ENCODE measurements at regions not wholly inside any gene's neighbourhood (a gene's known extent, or its start where the extent isn't known, plus 50 kb on each side); places are given as distances from the start of the nearest gene placed in this dataset.
"Not testable (repeated sequence)": the region's sequence is repeated elsewhere in the genome, so short reads cannot be mapped to it uniquely, and the experiment has no call there.

DNA sequence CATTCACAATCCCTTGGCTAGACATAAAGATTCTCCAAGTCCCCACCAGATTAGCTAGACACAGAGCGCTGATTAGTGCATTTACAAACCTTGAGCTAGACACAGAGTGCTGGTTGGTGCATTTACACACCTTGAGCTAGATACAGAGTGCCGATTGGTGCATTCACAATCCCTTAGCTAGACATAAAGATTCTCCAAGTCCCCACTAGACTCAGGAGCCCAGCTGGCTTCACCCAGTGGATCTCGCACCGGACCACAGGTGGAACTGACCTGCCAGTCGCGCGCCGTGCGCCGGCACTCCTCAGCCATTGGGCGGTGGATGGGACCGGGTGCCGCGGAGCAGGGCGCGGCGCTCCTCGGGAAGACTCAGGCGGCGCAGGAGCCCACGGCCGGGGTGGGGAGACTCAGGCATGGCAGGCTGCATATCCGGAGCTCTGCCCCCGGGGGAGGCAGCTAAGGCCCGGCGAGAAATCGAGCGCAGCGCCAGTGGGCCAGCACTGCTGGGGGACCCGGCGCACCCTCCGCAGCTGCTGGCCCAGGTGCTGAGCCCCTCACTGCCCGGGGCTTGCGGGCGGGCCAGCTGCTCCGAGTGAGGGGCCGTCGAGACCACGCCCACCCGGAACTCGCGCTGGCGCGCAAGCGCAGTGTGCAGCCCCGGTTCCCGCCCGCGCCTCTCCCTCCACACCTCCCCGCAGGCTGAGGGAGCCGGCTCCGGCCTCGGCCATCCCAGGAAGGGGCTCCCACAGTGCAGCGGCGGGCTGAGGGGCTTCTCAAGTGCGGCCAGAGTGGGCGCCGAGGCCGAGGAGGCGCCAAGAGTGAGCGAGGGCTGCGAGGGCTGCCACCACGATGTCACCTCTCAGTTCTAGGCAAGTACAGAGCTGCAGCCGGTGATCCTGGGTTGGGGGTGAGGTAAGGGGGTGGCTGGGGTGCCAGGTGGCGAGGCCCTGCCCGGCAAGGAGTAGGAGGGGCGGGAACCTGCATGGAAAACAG lies 773.7 kb upstream of the CITED2 start:
- H3K27ac Mint-ChIP-seq; H3K9me3 Mint-ChIP-seq; DNase-seq; intact Hi-C loops (cut with micrococcal nuclease); H3K36me3 Mint-ChIP-seq; H3K4me1 Mint-ChIP-seq (ENCODE audit: low read depth); H3K4me3 Mint-ChIP-seq; CTCF ChIA-PET; H3K27me3 Mint-ChIP-seq; POLR2A ChIA-PET: not testable (repeated sequence)

DNA sequence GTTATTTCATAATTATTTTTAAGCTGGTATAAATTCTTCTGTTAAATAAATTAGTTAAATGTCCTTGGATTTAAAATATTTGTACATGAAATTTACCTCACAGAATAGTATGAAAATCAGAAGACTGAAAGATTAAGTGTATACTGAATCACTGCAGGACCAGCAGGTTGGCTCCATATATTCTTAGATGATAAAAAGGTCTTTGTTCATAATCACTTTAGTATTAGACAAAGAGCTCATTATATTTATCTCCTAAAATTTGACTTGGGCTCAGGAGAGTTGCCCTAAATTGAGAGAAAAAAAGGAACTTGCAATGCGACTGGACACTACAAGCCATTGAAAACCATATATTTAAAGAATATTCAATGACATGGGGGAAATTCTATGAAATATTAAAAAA lies 766.4 kb upstream of the CITED2 start:
- Mint-ChIP-seq H3K27ac (no peak overlapping the region), H3K4me3 (no peak overlapping the region), H3K9me3 (no peaks in the 10 kb centered on the region), H3K27me3 (peaks cover 1% of the 10 kb centered on the region), H3K36me3 (no peaks in the 10 kb centered on the region), H3K4me1 (ENCODE audit: low read depth) (no peaks in the 10 kb centered on the region)
- intact Hi-C loops (cut with micrococcal nuclease), result no loop called here
- DNase-seq, result no peak
- POLR2A ChIA-PET, result no interaction called here
- CTCF ChIA-PET, result no interaction called here

DNA sequence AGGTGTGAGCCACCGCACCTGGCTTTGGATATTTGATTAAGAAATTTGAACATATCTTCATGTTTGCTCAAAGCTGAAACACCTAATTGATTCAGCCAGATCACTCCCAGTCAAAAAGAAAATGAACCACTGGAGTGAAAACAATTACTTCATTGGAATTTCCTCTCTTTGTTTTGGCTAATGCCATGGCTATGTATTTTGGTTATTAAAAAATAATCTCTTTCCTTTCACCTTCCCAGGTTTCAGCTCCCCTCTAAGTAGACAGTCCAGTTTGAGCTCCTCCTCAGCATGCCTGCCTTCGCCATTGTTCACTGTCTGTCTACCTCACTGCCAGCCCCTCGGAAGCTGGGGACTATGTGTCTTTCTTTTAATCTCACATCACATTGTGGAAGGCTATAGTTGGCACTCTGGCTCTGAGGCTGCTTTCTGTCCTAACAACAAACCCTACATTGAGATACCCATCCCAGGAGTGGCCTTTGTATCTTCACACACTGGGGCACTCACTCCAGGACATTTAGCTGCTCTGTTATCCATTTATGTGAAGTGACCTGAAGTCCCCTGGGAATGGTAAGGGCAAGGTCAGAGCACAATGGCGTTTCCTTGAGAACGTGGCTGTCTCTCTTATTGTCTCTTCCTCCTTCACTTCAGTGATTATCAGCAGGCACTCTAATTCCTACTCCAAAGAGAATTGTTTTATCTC lies 764.0 kb upstream of the CITED2 start:
- intact Hi-C loops (cut with micrococcal nuclease), result no loop called here
- CTCF ChIA-PET, result no interaction called here
- DNase-seq, result no peak
- no peak overlapping the region for H3K27ac Mint-ChIP-seq
- H3K36me3 Mint-ChIP-seq, result no peaks in the 10 kb centered on the region
- H3K27me3 Mint-ChIP-seq, result no peaks in the 10 kb centered on the region
- POLR2A ChIA-PET, result no interaction called here
- H3K4me1 Mint-ChIP-seq (ENCODE audit: low read depth), result no peaks in the 10 kb centered on the region
- H3K4me3 Mint-ChIP-seq, result no peak overlapping the region
- peaks cover 4% of the 10 kb centered on the region for H3K9me3 Mint-ChIP-seq

DNA sequence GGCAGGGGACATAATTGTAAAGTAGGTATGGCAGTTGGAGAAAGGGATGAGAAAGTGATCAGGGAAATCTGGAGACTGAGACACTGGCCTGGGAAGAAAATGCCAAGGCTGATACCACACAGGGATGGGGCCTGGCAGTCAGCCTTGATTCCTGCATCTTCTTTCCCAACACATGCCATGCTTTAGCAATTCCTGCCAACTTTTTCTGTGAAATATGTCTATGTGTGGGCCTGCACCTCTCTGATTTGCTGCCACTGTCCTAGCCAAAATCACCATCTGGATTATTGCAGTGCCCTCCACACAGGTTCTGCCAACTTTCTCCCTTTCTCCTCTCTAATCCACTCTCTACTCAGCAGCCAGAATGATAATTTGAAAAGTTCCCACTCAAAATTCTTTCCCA lies 759.8 kb upstream of the CITED2 start:
- intact Hi-C loops (cut with micrococcal nuclease), result no loop called here
- Mint-ChIP-seq H3K9me3 (peaks cover 11% of the 10 kb centered on the region), H3K27me3 (peaks cover 2% of the 10 kb centered on the region), H3K4me3 (no peak overlapping the region), H3K27ac (no peak overlapping the region), H3K36me3 (peaks cover 3% of the 10 kb centered on the region), H3K4me1 (ENCODE audit: low read depth) (no peaks in the 10 kb centered on the region)
- CTCF ChIA-PET, result no interaction called here
- DNase-seq, result no peak
- POLR2A ChIA-PET, result no interaction called here

DNA sequence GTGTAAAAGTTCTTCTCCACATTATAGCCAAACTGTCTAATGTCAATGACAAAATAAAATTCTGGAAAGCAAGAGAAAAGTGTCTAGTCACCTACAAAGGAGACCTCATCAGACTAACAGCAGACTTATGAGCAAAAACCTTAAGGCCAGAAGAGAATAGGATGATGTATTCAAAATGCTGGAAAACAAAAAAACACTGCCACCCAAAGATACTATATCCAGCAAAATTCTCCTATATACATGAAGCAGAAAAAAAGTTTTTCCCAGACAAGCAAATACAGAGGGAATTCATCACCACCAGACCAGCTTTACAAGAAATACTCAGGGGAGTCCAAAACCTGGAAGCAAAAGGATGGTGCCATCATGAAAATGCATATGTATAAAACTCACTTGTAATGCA lies 755.6 kb upstream of the CITED2 start:
- Mint-ChIP-seq H3K27me3 (peaks cover 2% of the 10 kb centered on the region), H3K9me3 (peaks cover 19% of the 10 kb centered on the region), H3K4me1 (ENCODE audit: low read depth) (no peaks in the 10 kb centered on the region), H3K4me3 (no peak overlapping the region), H3K27ac (no peak overlapping the region), H3K36me3 (peaks cover 4% of the 10 kb centered on the region)
- ChIA-PET CTCF (no interaction called here), POLR2A (no interaction called here)
- no peak for DNase-seq
- intact Hi-C loops (cut with micrococcal nuclease), result no loop called here

DNA sequence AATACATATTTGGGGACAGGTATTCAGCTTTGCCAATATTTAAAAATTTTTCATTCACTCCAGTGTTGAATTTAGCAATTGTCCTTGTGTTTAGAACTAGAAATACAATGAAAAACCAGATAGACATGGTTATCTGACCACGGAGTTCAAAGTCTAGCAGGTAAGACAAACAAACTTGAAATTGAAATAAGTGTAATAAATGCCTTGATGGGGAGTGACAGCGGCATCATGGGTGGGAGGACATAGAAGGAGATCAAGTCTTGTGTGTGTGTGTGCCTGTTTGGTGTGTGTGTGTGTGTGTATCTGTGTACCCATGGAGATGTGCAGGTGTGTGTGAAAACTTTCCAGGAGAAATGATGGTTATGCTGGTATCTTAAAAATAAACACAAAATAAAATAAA lies 750.0 kb upstream of the CITED2 start:
- no peaks in the 10 kb centered on the region for H3K4me1 Mint-ChIP-seq (ENCODE audit: low read depth)
- ChIA-PET POLR2A (no interaction called here), CTCF (no interaction called here)
- peaks cover 9% of the 10 kb centered on the region for H3K9me3 Mint-ChIP-seq
- no peak for DNase-seq
- no peak overlapping the region for H3K27ac Mint-ChIP-seq
- no peak overlapping the region for H3K4me3 Mint-ChIP-seq
- intact Hi-C loops (cut with micrococcal nuclease), result no loop called here
- H3K36me3 Mint-ChIP-seq, result peaks cover 3% of the 10 kb centered on the region
- no peaks in the 10 kb centered on the region for H3K27me3 Mint-ChIP-seq

DNA sequence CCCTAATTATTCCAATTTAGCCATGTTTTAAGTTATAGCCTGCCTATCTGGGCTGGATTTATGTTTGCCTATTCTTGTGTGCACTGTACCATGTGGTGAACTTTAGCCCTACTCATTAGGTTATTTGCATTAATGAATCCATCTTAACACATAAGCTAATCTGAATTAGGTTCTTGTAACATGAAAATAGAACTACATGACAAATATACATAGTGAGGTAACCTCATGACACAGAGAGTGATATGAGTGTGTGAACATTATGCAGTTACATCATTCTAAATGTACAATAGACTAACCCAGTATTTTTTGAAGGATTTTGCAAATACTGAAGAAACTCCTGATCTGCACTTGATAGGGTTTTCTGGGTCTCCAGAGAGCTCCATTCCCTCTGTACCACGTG lies 733.7 kb upstream of the CITED2 start:
- no peak overlapping the region for H3K27ac Mint-ChIP-seq
- peaks cover 13% of the 10 kb centered on the region for H3K27me3 Mint-ChIP-seq
- CTCF ChIA-PET, result no interaction called here
- POLR2A ChIA-PET, result no interaction called here
- H3K36me3 Mint-ChIP-seq, result no peaks in the 10 kb centered on the region
- H3K4me3 Mint-ChIP-seq, result no peak overlapping the region
- intact Hi-C loops (cut with micrococcal nuclease), result no loop called here
- no peak for DNase-seq
- H3K4me1 Mint-ChIP-seq (ENCODE audit: low read depth), result no peaks in the 10 kb centered on the region
- no peaks in the 10 kb centered on the region for H3K9me3 Mint-ChIP-seq

DNA sequence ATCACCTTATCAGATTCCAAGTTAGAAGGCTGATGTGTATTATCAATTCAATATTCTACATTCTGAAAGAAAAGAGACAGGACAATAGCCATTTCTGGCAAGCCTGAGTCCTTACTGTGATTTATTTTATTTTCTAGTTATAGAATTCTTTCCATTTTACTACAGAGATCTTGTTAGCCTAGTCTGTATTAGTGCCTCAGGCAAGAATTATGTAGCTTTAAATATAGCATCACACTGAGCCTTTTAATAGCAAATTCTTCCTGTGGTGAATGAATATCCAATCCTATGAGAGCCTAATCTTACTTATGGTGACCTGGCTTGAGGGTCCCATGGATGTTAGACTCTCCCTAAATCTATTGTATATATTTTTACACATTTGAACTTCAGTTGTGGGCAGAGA lies 732.8 kb upstream of the CITED2 start:
- H3K9me3 Mint-ChIP-seq, result no peaks in the 10 kb centered on the region
- H3K4me3 Mint-ChIP-seq, result no peak overlapping the region
- CTCF ChIA-PET, result no interaction called here
- DNase-seq, result no peak
- no peaks in the 10 kb centered on the region for H3K36me3 Mint-ChIP-seq
- H3K27ac Mint-ChIP-seq, result no peak overlapping the region
- no peaks in the 10 kb centered on the region for H3K4me1 Mint-ChIP-seq (ENCODE audit: low read depth)
- POLR2A ChIA-PET, result no interaction called here
- peaks cover 12% of the 10 kb centered on the region for H3K27me3 Mint-ChIP-seq
- intact Hi-C loops (cut with micrococcal nuclease), result no loop called here

DNA sequence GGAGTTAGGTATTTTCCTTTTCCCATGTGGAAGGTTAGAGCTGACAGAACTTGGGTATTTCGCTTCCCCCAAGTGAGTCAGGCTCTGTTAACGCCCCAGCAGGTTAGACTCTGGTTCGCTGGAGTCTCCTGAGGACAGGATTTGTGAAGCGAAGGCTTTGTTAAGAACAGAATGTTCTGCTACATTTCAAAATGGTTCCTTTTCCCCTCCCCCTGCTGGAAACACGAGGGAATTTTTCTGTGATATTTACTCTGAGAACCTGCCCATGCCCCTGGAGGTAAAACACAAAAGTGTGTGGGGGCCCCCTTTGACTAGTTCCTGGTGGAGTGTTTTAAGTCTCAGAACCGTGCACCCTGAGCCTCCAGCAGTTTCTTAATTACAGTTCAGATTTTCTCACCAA lies 731.4 kb upstream of the CITED2 start:
- Mint-ChIP-seq H3K27me3 (peaks cover 5% of the 10 kb centered on the region), H3K4me3 (no peak overlapping the region), H3K9me3 (no peaks in the 10 kb centered on the region), H3K36me3 (no peaks in the 10 kb centered on the region), H3K4me1 (ENCODE audit: low read depth) (peaks cover 2% of the 10 kb centered on the region), H3K27ac (no peak overlapping the region)
- ChIA-PET POLR2A (no interaction called here), CTCF (no interaction called here)
- intact Hi-C loops (cut with micrococcal nuclease), result no loop called here
- DNase-seq, result no peak

DNA sequence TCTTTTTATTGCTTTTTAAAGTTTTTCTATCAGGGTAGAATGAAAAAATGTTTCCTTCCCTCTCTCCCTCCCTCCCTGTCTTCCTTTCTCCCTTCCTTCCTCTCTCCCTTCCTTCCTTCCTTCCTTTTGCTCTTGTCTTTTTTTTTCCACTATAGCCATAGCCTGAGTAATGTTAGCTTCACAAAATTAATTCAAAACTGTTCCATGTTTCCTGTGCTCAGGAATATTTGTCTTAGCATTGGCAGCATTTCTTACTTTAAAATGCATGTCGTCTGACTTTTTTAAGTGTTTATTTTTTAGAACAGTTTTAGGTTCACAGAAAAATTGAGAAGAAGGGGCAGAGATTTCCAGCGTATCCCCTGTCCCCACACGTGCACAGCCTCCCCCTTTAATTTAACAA lies 730.8 kb upstream of the CITED2 start:
- Mint-ChIP-seq H3K4me3 (no peak overlapping the region), H3K9me3 (no peaks in the 10 kb centered on the region), H3K27me3 (peaks cover 4% of the 10 kb centered on the region), H3K27ac (no peak overlapping the region), H3K4me1 (ENCODE audit: low read depth) (peaks cover 2% of the 10 kb centered on the region), H3K36me3 (no peaks in the 10 kb centered on the region)
- ChIA-PET POLR2A (no interaction called here), CTCF (no interaction called here)
- intact Hi-C loops (cut with micrococcal nuclease), result no loop called here
- no peak for DNase-seq

DNA sequence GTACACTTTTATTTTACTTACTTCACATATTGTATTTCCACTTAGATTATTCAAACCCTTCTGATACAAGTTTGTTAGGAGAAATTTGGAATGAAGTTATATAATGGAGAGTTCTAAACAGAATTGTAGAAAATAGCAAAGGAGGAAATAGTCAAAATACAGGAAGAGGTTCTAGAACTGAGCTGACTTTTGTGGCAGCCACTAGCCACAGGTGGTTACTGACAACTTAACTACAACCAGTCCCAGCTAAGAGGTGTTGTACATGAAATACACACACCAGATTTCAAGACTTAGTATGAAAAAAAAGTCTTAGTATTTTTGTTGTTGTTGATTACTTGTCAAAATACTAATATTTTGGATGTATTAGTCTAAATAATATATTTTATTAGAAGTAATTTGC lies 727.4 kb upstream of the CITED2 start:
- POLR2A ChIA-PET, result no interaction called here
- no peaks in the 10 kb centered on the region for H3K36me3 Mint-ChIP-seq
- no peaks in the 10 kb centered on the region for H3K27me3 Mint-ChIP-seq
- CTCF ChIA-PET, result interaction anchor here (1.3 kb wide), 1 partner anchor 10 kb away, joined by 3 read pairs; no protein-coding TSS in a partner anchor
- DNase-seq, result no peak
- no peak overlapping the region for H3K4me3 Mint-ChIP-seq
- intact Hi-C loops (cut with micrococcal nuclease), result no loop called here
- H3K9me3 Mint-ChIP-seq, result no peaks in the 10 kb centered on the region
- H3K4me1 Mint-ChIP-seq (ENCODE audit: low read depth), result peaks cover 2% of the 10 kb centered on the region
- no peak overlapping the region for H3K27ac Mint-ChIP-seq

DNA sequence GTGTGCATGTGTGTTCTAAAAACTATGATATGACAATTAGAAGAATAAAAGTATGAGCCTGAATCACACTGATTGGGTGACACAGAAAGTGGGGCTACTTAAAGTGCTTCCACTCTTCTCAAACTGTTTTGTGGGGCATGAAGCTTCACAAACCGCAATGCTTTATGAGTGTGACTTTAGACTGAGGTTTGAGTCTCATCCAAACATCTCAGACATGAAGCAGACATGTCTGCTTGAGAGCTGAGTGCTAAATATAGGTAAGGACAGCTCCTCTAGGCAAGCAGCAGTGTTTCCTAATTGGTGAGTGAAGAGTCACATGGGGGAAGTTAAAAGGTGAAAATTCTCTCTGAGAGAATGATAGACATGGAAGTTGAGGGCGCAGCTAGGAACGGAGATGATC lies 726.9 kb upstream of the CITED2 start:
- POLR2A ChIA-PET, result no interaction called here
- Mint-ChIP-seq H3K4me1 (ENCODE audit: low read depth) (peaks cover 2% of the 10 kb centered on the region), H3K36me3 (no peaks in the 10 kb centered on the region), H3K27me3 (no peaks in the 10 kb centered on the region), H3K4me3 (no peak overlapping the region), H3K27ac (no peak overlapping the region), H3K9me3 (no peaks in the 10 kb centered on the region)
- DNase-seq, result no peak
- intact Hi-C loops (cut with micrococcal nuclease), result no loop called here
- CTCF ChIA-PET, result interaction anchor here (1.3 kb wide), 1 partner anchor 10 kb away, joined by 3 read pairs; no protein-coding TSS in a partner anchor

DNA sequence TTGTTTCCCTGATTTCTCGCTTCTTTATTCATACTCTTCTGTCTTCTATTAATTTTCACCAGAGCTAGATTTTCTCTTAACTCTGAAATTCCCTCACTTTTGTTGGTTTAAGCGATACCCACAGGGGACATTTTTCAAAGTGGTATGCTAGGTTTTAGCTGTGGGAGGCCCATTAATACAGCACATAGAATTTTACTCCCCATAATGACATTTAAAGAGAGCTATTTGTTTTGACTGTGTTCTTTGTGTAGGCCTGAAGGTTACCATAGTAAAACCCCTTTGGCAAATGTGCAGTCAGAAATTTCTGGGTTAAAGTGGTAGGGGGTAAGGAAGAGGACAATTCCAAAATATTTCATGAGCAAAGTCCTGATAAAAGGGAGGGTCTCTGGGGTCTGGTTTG lies 721.1 kb upstream of the CITED2 start:
- Mint-ChIP-seq H3K9me3 (no peaks in the 10 kb centered on the region), H3K4me3 (no peak overlapping the region), H3K27me3 (no peaks in the 10 kb centered on the region)

More for the DNA sequence above, 721.1 kb upstream of the CITED2 start:
- no peak for DNase-seq
- Mint-ChIP-seq H3K27ac (no peak overlapping the region), H3K36me3 (no peaks in the 10 kb centered on the region), H3K4me1 (ENCODE audit: low read depth) (no peaks in the 10 kb centered on the region)
- intact Hi-C loops (cut with micrococcal nuclease), result no loop called here
- CTCF ChIA-PET, result no interaction called here
- POLR2A ChIA-PET, result no interaction called here
